Inflammatory macrophage treated with lipopolysaccharide for 1 hour (primary cell): ENCODE measurements at regions not wholly inside any gene's neighbourhood (a gene's known extent, or its start where the extent isn't known, plus 50 kb on each side); places are given as distances from the start of the nearest gene placed in this dataset.
A peak's percentile ranks its signal among the peaks of the same experiment; 100 is the strongest.

Experiments
- DNase-seq, 2 donors: peaks; one replicate each; pipeline ENCODE4 v3.0.0-alpha.2; 2020 to 2022

DNA sequence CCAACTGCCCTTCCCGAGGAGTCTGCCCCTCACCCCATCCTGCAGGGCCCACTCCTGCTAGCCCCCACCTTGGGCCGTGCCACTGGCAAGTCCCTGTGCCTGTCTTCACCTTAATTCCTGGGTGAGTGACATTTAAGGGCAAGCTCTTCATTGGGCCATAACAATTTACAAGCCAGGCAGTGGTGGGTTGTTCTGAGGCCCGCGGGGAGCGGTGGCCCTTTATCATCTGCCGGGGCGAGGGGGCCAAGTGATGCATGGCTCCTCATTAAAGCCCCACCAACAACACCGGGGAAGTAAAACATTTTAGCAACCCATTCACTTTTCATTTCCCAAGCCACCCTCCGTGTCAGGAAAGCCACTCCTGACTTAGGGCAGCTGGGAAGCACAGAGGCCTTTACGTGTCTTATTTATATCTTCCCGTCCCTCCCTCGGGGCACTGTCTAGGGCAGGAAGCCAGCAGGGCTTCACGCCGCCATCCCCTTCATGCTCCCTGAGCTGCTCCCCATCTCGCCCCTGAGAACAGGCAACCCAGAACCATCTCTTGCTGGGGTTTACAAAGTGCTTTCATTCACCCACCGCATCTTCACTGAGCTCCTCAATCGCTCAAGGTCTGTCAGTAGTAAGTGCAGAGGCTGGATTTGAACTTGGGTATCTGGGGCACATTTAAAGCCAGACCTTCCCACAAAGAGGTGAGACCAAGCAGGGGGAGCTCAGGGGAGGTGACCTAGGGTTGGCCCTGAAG, 55.5 kb upstream of the CCDC167 start:
- no peak for DNase-seq

DNA sequence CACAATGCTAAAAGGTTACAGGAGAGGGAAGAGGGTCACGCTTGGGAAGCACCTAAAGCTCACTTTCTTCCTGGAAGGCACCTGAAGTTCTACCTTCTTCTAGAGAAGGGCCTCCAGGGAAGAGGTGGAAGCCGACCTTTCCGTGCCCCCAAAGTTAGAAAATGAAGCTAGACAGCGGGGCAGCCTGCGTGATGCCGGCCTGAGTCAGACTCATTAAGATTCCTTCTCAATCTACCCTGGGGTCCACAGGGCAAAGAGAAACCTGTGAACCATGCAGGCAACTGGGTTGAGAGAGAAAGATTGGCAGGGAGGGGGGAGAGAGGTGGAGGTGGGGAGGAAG, 54.8 kb upstream of the CCDC167 start:
- no peak for DNase-seq

DNA sequence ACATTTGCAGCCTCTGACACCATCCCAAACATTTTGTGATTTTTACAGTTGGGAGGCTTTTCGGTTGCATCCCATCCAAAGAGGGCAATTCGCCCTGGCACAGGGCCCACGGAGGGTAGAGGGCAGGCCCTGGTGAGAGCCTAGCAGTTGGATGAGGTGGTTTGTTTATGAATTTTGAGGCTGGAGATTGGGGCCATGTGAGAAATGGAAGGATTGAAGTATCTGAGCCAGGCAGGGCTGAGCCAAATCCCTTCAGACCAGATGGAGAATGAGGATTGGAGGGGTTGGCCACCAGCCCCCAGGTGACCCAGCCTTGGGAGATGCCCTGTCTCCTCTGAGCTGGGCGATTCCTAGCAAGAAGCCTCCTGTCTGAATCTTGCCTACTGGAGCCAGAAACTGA, 52.6 kb upstream of the CCDC167 start:
- DNase-seq: no peak

DNA sequence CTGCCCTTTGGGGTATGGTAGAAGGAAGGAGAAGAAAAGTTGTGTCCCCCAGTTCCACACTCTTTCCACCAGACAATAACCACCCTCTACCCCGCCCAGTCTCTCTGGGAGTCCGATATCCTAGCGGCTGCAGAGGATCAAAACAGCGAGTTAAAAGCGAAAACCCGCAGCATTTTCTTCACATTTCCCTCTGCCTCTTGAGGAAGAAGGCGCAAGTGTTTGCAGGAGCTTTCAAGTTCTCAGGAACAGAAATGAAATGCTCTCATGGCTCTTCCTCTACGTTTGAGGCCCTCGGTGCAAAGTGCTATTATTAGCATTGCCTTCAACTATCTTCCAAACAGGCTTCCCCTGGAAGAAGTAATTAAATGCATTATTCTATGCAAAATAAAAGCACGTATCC, 52.2 kb upstream of the CCDC167 start:
- no peak for DNase-seq

DNA sequence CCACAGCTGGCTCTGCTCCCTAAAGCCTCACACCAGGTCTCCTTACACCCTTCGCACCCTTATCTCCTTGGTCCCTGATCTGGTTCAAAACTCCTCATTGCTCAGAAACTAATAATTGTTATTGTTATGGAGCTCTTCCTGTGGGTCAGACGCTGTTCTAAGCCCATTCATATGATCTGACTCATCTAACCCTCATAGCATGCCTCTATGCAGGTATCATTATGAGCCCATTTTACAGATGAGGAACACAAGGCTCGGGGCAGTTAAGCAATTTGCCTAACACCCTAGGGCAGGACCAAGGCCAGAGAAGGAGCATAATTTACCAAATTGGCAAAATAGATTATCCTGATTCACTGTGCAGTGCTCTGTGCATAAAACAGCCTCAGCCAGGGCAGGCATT, 51.8 kb upstream of the CCDC167 start:
- no peak for DNase-seq

DNA sequence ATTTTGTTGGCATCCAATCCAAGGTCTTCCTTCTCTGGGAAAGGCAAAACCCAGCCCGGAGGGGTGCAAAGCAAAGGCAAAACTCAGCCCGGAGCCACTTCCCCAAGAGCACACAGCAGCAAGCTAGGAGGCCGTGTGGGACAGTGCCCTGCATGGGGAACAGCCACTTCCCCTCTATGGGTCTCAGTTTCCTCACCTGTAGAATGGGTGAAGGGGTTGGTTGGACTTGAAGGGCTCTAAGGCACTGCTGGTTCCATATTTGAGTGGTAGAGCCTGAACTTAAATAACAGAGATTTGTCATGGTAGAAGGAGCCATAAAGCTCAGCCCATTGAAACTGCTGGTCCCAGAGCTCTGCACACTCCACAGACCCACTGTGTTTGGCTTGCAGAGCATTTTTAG, 51.3 kb upstream of the CCDC167 start:
- DNase-seq: no peak

DNA sequence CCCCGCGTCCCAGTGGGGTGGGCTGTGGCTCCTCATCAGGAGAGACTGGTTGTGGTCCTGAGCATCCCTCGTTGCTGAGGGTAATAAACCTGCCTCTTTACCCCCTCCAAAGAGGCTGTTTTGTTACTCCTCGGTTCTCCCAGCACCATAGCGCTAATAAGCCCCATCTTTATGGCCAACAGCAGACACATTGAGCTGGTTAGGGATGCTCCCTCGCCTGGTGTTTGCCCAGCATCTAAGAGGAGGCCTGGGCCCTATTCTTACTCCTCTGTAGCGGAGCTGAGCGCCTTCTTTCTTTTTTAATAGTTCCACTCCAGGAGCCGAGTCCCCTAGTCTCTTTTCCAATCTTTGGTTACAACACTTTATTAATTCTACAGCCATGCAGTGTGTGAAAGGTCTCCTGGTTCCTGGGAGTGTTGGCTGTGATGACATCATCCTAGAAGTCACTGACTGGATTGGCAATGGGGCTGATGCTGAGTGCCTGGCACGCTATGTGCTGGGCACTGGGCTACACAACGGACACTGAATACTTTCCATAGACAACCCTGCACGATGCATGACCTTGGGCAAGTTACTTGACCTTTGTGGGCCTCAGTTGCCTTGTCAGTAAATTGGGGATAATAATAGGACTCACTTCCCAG, 50.6 kb upstream of the CCDC167 start:
- peak in 1 of 2 donors; percentile 5 for DNase-seq

DNA sequence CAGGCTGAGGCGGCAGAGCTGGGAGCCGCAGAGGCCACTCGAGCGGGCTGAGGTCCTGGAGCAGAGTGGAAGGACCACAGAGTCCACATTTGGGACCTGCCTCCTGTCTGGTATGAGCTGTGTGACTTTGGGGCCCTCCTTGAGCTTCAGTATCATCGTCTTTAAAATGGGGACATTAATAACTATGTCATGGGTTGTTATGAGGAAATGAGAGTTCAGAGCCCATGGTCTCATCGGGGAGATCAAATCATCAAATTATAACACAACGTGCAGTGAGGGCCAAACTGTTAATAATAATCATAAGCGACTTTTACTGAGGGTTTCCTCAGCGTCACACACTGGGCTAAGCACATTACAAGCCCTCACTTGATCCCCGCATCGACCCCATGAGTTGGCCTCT, 49.9 kb upstream of the CCDC167 start:
- no peak for DNase-seq
